Neural cell (in vitro differentiated cells): ENCODE measurements at regions not wholly inside any gene's neighbourhood (a gene's known extent, or its start where the extent isn't known, plus 50 kb on each side); places are given as distances from the start of the nearest gene placed in this dataset.

Source experiments
- H2AFZ ChIP-seq: fragments of 200-600, 300-800 bp; sonication (generic), shearing (Covaris generic); 2 replicates; pipeline ENCODE4 v1.6.0; 2014; ENCODE audit warnings: low read depth, mild to moderate bottlenecking, antibody characterized with exemption, low read length, moderate library complexity
- H3F3A ChIP-seq: fragments of 200-600 bp; shearing (Covaris generic); 2 replicates; pipeline ENCODE4 v1.6.1; 2016; ENCODE audit warnings: mild to moderate bottlenecking, moderate library complexity, mixed read lengths, antibody characterized with exemption, low read length; ENCODE audit not compliant: insufficient read depth, poor library complexity, severe bottlenecking
- H3K27ac ChIP-seq: fragments of 200-600, 300-800 bp; sonication (generic), shearing (Covaris generic); 2 replicates; pipeline ENCODE4 v1.5.1; 2014; ENCODE audit warnings: mild to moderate bottlenecking, low read length, moderate library complexity
- H3K27me3 ChIP-seq: fragments of 300-800, 200-600 bp; sonication (generic), shearing (Covaris generic); 2 replicates; pipeline ENCODE4 v1.6.0; 2014; ENCODE audit warnings: mild to moderate bottlenecking, low read depth, low read length, moderate library complexity; ENCODE audit not compliant: insufficient read depth
- H3K36me3 ChIP-seq: fragments of 300-800, 200-600 bp; sonication (generic), shearing (Covaris generic); 2 replicates; pipeline ENCODE4 v1.5.1; 2014; ENCODE audit warnings: mild to moderate bottlenecking, antibody characterized with exemption, low read length, moderate library complexity; ENCODE audit not compliant: insufficient read depth
- H3K4me2 ChIP-seq: fragments of 300-800, 200-600 bp; sonication (generic), shearing (Covaris generic); 2 replicates; pipeline ENCODE4 v1.6.0; 2014; ENCODE audit warnings: mild to moderate bottlenecking, low read length
- H3K4me3 ChIP-seq: fragments of 300-800, 200-600 bp; sonication (generic), shearing (Covaris generic); 2 replicates; pipeline ENCODE4 v1.5.1; 2014; ENCODE audit warnings: mild to moderate bottlenecking, low read length, moderate library complexity
- H3K79me2 ChIP-seq: fragments of 200-600 bp; shearing (Covaris generic); replicated peaks from 2 replicates; pipeline ENCODE4 v1.6.0; 2014; ENCODE audit warnings: mild to moderate bottlenecking, low read length, moderate library complexity; ENCODE audit not compliant: insufficient read depth
- H3K9ac ChIP-seq: fragments of 300-800, 200-600 bp; sonication (generic), shearing (Covaris generic); 2 replicates; pipeline ENCODE4 v1.6.1; 2016; ENCODE audit warnings: mild to moderate bottlenecking, low read length, mixed read lengths
- H3K9me2 ChIP-seq: fragments of 200-600 bp; shearing (Covaris generic); 2 replicates; pipeline ENCODE4 v1.6.1; 2016; ENCODE audit warnings: mild to moderate bottlenecking, low read length, mixed read lengths; ENCODE audit not compliant: insufficient read depth
- H3K9me3 ChIP-seq: fragments of 200-600, 300-800 bp; sonication (generic), shearing (Covaris generic); 2 replicates; pipeline ENCODE4 v1.6.1; 2016; ENCODE audit warnings: mild to moderate bottlenecking, mixed run types, low read length, moderate library complexity, mixed read lengths
- H4K20me1 ChIP-seq: fragments of 200-600 bp; shearing (Covaris generic); 2 replicates; pipeline ENCODE4 v1.6.1; 2016; ENCODE audit warnings: mild to moderate bottlenecking, mixed run types; ENCODE audit not compliant: insufficient read depth
- CTCF ChIP-seq: fragments of 450-650 bp; IDR thresholded peaks from 2 replicates; pipeline ENCODE4 v1.5.1; 2014; ENCODE audit warnings: antibody characterized with exemption, mild to moderate bottlenecking, moderate library complexity; ENCODE audit not compliant: poor library complexity, severe bottlenecking
- EP300 ChIP-seq: fragments of 450-650 bp; conservative IDR thresholded peaks from 2 replicates; pipeline ENCODE4 v1.6.1; 2014; ENCODE audit warnings: antibody characterized with exemption, mild to moderate bottlenecking, moderate library complexity; ENCODE audit not compliant: poor library complexity, severe bottlenecking
- EZH2 ChIP-seq: fragments of 200-600, 300-800 bp; shearing (Covaris generic), sonication (generic); IDR thresholded peaks from 2 replicates; pipeline ENCODE4 v1.6.1; 2014; ENCODE audit warnings: antibody characterized with exemption, low read length, borderline replicate concordance, mild to moderate bottlenecking; ENCODE audit not compliant: insufficient read depth, poor library complexity, severe bottlenecking
- MXI1 ChIP-seq: fragments of 450-650 bp; conservative IDR thresholded peaks from 2 replicates; pipeline ENCODE4 v1.6.1; 2014; ENCODE audit warnings: antibody characterized with exemption, mild to moderate bottlenecking; ENCODE audit not compliant: poor library complexity, severe bottlenecking
- POLR2AphosphoS5 ChIP-seq: IDR thresholded peaks from 2 replicates; pipeline ENCODE4 v1.6.1; 2012
- RAD21 ChIP-seq: fragments of 450-650 bp; conservative IDR thresholded peaks from 2 replicates; pipeline ENCODE4 v1.6.1; 2014; ENCODE audit warnings: antibody characterized with exemption, mild to moderate bottlenecking, moderate library complexity
- SMC3 ChIP-seq: fragments of 450-650 bp; conservative IDR thresholded peaks from 2 replicates; pipeline ENCODE4 v1.6.1; 2014; ENCODE audit warnings: antibody characterized with exemption, mild to moderate bottlenecking, moderate library complexity; ENCODE audit not compliant: poor library complexity
- TAF1 ChIP-seq: IDR thresholded peaks from 2 replicates; pipeline ENCODE4 v1.6.1; 2012; ENCODE audit warnings: low read depth
- TF ChIP-seq, protein P1 (sequence below): IDR thresholded peaks from 2 replicates; pipeline ENCODE4 v1.6.1; 2012; ENCODE audit warnings: borderline replicate concordance

DNA sequence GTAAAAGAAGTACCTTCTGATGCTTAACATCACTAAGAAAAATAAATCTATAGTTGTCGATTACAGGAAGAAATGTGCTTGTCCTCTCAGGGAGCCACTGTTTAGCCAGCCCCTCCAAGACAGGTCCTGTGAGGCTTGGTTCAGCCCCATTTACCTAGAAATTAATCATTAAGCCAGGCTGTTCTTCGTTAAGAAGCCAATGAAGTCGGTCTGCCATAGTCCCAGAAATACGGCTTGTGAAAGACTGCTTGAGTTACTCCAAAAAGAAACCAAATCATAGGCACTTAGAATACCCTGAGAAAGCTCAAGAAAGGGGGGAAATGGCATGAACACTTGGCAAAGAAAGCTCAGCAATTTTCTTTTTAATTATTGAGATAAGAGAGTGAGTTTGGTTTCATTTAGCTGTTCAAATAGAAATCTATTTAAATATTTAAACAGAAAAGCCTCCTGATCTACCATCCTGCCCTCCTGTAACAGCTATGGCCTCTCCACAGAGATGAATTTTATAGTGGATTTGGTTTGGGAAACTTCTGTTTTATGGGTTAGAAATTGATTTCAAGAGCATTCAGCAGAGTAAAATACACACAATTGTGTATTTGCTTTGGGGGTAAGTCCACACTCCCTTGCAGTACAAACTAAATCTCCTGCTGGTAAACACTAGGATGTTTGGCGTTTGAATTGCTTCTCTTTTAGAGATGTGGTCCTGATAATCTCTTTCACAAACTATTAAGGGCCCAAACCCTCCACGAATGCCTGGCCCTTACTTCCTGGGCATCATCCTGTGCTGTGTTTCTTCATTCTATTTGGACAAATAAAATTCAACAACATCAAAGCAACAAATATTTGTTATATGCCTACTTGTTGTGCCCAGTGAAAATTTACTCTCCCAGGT, 234.4 kb downstream of the SEC23A start (continued):
- TF ChIP-seq EZH2 = no peak

DNA sequence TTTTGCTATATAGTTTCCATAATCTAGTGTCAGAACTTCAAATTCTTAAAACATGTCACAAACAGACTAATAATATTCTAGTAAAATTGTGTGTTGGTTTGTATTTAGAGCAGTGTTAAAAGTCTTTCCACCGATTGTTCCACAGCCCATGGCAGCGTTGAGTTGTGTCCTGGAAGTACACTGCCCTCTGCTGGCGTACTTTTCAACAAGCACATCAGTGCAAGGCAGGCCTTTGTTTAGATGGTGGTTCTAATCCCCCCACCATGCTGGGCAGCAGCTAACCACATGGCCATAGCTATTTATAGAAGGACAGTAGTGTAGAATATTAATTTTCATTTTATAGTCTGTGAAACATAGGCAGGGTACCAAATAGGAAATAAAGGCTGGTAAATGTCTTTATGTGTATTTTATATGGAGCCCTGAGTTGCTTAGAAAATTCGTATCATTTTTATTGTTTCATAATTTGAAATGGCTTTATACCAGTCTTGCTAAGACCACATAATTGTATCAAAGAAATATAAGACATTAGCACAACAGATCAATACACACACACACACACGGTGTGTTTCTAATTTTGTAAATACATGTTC, 235.4 kb downstream of the SEC23A start:
- Histone ChIP-seq H3K27me3 (no peaks in the 10 kb centered on the region), H3F3A (no peaks in the 10 kb centered on the region), H3K4me3 (no peak overlapping the region), H3K79me2 (no peaks in the 10 kb centered on the region), H4K20me1 (no peaks in the 10 kb centered on the region), H2AFZ (no peak overlapping the region), H3K4me2 (no peak overlapping the region), H3K27ac (no peak overlapping the region), H3K36me3 (no peaks in the 10 kb centered on the region), H3K9me2 (no peaks in the 10 kb centered on the region), H3K9me3 (peaks cover 8% of the 10 kb centered on the region), H3K9ac (no peak overlapping the region)
- TF ChIP-seq MXI1 (no peak), EP300 (no peak), EZH2 (no peak), POLR2AphosphoS5 (no peak), SMC3 (peak; percentile 95), TAF1 (no peak), RAD21 (peak; percentile 93), CTCF (peak; percentile 92)
- TF ChIP-seq, protein P1, sequence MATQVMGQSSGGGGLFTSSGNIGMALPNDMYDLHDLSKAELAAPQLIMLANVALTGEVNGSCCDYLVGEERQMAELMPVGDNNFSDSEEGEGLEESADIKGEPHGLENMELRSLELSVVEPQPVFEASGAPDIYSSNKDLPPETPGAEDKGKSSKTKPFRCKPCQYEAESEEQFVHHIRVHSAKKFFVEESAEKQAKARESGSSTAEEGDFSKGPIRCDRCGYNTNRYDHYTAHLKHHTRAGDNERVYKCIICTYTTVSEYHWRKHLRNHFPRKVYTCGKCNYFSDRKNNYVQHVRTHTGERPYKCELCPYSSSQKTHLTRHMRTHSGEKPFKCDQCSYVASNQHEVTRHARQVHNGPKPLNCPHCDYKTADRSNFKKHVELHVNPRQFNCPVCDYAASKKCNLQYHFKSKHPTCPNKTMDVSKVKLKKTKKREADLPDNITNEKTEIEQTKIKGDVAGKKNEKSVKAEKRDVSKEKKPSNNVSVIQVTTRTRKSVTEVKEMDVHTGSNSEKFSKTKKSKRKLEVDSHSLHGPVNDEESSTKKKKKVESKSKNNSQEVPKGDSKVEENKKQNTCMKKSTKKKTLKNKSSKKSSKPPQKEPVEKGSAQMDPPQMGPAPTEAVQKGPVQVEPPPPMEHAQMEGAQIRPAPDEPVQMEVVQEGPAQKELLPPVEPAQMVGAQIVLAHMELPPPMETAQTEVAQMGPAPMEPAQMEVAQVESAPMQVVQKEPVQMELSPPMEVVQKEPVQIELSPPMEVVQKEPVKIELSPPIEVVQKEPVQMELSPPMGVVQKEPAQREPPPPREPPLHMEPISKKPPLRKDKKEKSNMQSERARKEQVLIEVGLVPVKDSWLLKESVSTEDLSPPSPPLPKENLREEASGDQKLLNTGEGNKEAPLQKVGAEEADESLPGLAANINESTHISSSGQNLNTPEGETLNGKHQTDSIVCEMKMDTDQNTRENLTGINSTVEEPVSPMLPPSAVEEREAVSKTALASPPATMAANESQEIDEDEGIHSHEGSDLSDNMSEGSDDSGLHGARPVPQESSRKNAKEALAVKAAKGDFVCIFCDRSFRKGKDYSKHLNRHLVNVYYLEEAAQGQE = no peak

DNA sequence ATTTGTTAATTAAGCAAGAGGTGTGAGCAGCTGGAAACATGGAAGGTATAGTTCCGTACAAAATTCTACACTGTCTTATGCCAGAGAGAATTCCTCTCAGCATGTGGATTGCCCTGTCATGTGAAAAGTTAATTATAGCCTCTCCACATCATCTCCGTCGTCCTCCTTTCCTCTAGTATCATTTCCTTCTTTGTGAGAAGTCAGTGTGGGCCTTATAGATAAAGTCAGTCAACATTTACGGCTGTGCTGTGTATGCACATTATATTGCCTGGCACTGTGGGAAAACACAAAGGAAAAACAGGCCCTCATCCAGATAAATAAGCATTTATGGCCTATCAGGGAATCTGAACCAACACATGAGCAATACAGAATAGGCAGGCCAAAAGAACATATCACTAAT, 236.6 kb downstream of the SEC23A start:
- H3K36me3 ChIP-seq = no peaks in the 10 kb centered on the region
- no peak overlapping the region for H2AFZ ChIP-seq
- no peak overlapping the region for H3K27ac ChIP-seq
- H3K4me2 ChIP-seq = no peak overlapping the region
- no peaks in the 10 kb centered on the region for H3K27me3 ChIP-seq
- no peak overlapping the region for H3K9ac ChIP-seq
- no peaks in the 10 kb centered on the region for H3K9me2 ChIP-seq
- TF ChIP-seq TAF1 = no peak
- TF ChIP-seq POLR2AphosphoS5 = peak; percentile 45
- TF ChIP-seq, protein P1 = no peak
- no peaks in the 10 kb centered on the region for H3F3A ChIP-seq
- no peaks in the 10 kb centered on the region for H4K20me1 ChIP-seq
- H3K9me3 ChIP-seq = peaks cover 8% of the 10 kb centered on the region
- no peaks in the 10 kb centered on the region for H3K79me2 ChIP-seq
- no peak overlapping the region for H3K4me3 ChIP-seq
